ENCODE measurements at regions not wholly inside any gene's neighbourhood (a gene's known extent, or its start where the extent isn't known, plus 50 kb on each side); places are given as distances from the start of the nearest gene placed in this dataset.
"Not testable (repeated sequence)": the region's sequence is repeated elsewhere in the genome, so short reads cannot be mapped to it uniquely, and the experiment has no call there.

DNA sequence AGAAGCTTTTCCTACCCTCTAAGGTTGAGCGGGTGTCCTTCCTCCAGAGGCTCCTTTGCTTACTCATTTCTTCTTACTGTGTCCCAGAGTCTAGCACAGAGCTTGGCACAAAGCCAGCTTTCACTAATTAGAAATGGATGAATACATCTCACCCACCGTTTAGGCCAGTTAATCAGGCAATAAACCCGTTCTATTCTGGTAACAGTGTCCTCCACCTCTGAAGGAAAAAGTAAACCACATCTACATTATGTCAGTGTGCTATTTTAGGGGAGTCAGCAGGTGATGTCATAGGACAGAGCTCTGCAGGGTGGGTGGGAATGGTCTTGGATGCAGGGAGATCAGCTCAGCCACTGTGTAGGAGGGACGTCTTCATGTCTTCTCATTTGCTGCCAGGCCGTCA, 109.2 kb downstream of the OSTF1 start:
- Mint-ChIP-seq H3K4me1 (peaks cover 4% of the 10 kb centered on the region), H3K27ac (no peak overlapping the region), H3K4me3 (no peak overlapping the region), H3K9me3 (peaks cover 4% of the 10 kb centered on the region), H3K36me3 (ENCODE audit: low read depth) (no peaks in the 10 kb centered on the region), H3K27me3 (ENCODE audit: low read depth) (peaks cover 14% of the 10 kb centered on the region)
- TF ChIP-seq, protein P1, sequence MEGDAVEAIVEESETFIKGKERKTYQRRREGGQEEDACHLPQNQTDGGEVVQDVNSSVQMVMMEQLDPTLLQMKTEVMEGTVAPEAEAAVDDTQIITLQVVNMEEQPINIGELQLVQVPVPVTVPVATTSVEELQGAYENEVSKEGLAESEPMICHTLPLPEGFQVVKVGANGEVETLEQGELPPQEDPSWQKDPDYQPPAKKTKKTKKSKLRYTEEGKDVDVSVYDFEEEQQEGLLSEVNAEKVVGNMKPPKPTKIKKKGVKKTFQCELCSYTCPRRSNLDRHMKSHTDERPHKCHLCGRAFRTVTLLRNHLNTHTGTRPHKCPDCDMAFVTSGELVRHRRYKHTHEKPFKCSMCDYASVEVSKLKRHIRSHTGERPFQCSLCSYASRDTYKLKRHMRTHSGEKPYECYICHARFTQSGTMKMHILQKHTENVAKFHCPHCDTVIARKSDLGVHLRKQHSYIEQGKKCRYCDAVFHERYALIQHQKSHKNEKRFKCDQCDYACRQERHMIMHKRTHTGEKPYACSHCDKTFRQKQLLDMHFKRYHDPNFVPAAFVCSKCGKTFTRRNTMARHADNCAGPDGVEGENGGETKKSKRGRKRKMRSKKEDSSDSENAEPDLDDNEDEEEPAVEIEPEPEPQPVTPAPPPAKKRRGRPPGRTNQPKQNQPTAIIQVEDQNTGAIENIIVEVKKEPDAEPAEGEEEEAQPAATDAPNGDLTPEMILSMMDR (IDR thresholded peaks at IDR 0.05; ENCODE audit: unreplicated experiment in 3 of 3), result no peak

DNA sequence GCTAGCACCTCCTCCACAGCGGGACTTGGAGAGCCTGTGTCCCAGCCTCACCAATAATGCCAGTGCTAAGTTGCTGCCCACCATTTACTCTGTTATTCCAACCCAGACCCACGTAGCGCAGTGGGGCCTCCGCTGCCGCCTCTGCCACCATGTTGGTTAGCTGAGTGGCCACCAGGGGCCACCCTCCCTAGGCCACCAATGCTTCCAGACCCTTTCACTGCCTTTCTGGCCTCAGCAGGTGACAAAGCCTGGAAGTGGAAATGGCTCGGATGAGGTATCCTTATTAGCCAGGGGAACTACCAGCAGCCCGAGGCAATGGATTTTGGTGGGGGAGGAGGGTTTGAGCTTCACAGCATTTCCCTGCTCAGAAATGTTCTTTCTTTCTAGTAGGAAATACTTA, 110.1 kb downstream of the OSTF1 start:
- TF ChIP-seq, protein P1 (IDR thresholded peaks at IDR 0.05; ENCODE audit: unreplicated experiment in 3 of 3), result no peak
- H3K36me3 Mint-ChIP-seq (ENCODE audit: low read depth), result no peaks in the 10 kb centered on the region
- H3K27me3 Mint-ChIP-seq (ENCODE audit: low read depth), result peaks cover 14% of the 10 kb centered on the region
- no peak overlapping the region for H3K4me3 Mint-ChIP-seq
- no peak overlapping the region for H3K27ac Mint-ChIP-seq
- H3K4me1 Mint-ChIP-seq, result peaks cover 4% of the 10 kb centered on the region
- peaks cover 4% of the 10 kb centered on the region for H3K9me3 Mint-ChIP-seq

DNA sequence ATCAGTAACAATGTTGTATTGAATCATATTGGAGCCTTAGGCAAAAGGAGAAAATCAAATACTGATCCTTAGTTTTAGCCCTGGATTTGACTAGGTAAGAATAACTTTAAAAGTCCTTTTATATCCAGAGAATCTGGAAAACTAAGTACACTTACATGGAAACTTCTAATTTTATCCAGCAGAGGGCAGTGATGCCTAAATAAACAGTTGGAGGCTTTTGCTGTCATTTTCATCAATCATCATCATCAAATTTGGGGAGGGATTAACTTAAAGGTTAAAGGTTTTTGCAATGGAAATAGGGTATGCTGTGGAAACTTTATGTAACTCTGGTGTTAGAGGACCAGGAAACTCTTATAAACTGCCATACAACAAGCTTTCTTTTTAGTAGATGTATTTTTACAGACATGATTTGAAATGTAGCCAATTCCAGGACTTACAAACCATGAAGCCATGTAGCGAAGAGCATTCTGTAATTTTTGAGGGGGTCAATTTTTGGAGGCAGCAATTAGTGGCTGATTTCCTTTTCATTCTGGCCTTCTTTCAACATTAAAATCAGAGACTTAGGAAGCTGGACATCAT, 112.7 kb downstream of the OSTF1 start:
- Mint-ChIP-seq H3K9me3 (peaks cover 4% of the 10 kb centered on the region), H3K27me3 (ENCODE audit: low read depth) (peaks cover 7% of the 10 kb centered on the region), H3K4me3 (no peak overlapping the region), H3K36me3 (ENCODE audit: low read depth) (no peaks in the 10 kb centered on the region), H3K27ac (no peak overlapping the region), H3K4me1 (peaks cover 4% of the 10 kb centered on the region)
- TF ChIP-seq, protein P1 (IDR thresholded peaks at IDR 0.05; ENCODE audit: unreplicated experiment in 3 of 3), result peak; percentile 70 to 81 (median 73)

DNA sequence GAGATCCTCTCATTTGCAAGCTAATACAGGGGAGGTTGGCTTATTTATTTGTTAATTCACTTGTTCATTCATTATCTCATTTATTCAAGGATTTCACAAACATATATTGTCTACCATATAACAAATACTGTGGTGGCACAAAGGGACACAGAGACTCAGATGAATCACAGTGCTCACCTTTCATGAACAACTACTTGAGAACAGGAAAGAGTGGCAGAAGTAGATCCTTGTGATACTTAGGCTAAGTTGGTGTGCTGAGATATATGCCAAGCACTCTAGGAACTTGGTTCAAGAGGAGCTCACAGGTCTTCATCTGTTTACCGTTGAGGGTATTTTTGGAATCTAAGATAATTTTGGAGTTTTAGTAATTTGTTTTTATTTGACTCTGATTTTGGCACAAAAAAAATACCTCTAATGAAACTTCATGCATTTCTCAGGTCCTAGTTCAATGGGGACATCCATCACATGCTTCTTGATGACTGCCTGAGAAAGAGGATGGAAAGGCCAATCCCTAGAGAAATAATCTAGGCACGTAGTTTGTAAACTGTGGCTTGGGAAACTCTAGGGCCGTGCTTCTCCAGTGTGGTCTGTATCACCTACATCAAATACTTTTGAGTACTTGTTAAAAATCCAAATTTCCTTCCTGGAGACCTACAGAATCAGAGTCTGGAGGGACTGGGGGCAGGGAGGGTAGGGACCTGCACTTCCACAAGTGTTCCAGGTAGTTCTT, 113.3 kb downstream of the OSTF1 start:
- no peak overlapping the region for H3K27ac Mint-ChIP-seq
- no peaks in the 10 kb centered on the region for H3K36me3 Mint-ChIP-seq (ENCODE audit: low read depth)
- peaks cover 4% of the 10 kb centered on the region for H3K4me1 Mint-ChIP-seq
- no peak overlapping the region for H3K4me3 Mint-ChIP-seq
- TF ChIP-seq, protein P1 (IDR thresholded peaks at IDR 0.05; ENCODE audit: unreplicated experiment in 3 of 3), result no peak
- peaks cover 7% of the 10 kb centered on the region for H3K27me3 Mint-ChIP-seq (ENCODE audit: low read depth)
- peaks cover 4% of the 10 kb centered on the region for H3K9me3 Mint-ChIP-seq

DNA sequence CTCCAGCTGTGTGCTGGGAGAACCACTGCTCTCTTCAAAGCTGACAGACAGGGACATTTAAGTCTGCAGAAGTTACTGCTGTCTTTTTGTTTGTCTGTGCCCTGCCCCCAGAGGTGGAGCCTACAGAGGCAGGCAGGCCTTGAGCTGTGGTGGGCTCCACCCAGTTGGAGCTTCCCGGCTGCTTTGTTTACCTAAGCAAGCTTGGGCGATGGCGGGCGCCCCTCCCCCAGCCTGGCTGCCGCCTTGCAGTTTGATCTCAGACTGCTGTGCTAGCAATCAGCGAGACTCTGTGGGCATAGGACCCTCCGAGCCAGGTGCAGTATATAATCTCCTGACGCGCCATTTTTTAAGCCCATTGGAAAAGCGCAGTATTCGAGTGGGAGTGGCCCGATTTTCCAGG, 119.7 kb downstream of the OSTF1 start:
- not testable (repeated sequence) for H3K27me3 Mint-ChIP-seq (ENCODE audit: low read depth); H3K27ac Mint-ChIP-seq; H3K4me1 Mint-ChIP-seq; H3K4me3 Mint-ChIP-seq; H3K36me3 Mint-ChIP-seq (ENCODE audit: low read depth); H3K9me3 Mint-ChIP-seq

DNA sequence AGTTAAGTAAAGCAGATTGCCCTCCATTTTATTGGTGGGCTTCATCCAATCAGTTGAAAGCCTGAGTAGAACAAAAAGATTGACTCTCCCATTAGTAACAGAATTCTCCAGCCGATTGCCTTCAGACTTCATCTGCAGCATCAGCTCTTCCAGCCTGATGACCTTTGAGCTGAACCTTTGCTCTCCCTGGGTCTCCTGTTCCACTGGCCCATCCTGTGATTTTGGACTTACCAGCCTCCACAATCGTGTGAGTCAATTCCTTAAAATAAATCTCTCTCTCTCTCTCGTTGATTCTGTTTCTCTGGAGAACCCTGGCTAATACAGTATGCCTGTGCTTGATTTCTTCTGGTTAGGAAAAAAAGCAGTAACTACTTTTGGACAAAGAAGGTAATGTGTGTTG, 121.9 kb downstream of the OSTF1 start:
- H3K36me3 Mint-ChIP-seq (ENCODE audit: low read depth), result no peaks in the 10 kb centered on the region

More for the DNA sequence above, 121.9 kb downstream of the OSTF1 start:
- H3K27me3 Mint-ChIP-seq (ENCODE audit: low read depth), result peaks cover 11% of the 10 kb centered on the region
- TF ChIP-seq, protein P1 (IDR thresholded peaks at IDR 0.05; ENCODE audit: unreplicated experiment in 3 of 3), result no peak
- H3K4me3 Mint-ChIP-seq, result no peak overlapping the region
- H3K27ac Mint-ChIP-seq, result no peak overlapping the region
- H3K4me1 Mint-ChIP-seq, result no peaks in the 10 kb centered on the region
- no peaks in the 10 kb centered on the region for H3K9me3 Mint-ChIP-seq

All from nephron (organoid).